ENCODE measurements at regions not wholly inside any gene's neighbourhood (a gene's known extent, or its start where the extent isn't known, plus 50 kb on each side); places are given as distances from the start of the nearest gene placed in this dataset.
"Not testable (repeated sequence)": the region's sequence is repeated elsewhere in the genome, so short reads cannot be mapped to it uniquely, and the experiment has no call there.

DNA sequence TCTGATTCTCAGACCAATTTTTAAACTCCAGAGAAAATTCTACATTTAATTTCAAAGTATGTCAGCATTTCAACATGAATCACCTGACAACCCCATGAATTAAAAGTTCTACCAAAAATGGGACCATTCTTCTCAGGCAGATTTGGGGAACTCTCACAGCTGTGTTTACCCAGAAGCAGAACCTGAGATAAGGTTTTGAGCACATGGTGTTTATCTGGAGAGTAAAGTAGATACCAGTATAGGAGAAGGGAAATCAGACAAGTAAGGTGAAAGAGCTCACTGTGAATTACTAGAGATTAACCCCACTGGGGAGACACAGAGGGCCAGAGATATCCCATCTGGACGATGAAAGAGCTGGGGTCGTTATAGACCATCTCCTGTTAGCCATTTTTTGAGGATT lies 729.1 kb downstream of the DNAH5 start:
- TF ChIP-seq, protein P1, sequence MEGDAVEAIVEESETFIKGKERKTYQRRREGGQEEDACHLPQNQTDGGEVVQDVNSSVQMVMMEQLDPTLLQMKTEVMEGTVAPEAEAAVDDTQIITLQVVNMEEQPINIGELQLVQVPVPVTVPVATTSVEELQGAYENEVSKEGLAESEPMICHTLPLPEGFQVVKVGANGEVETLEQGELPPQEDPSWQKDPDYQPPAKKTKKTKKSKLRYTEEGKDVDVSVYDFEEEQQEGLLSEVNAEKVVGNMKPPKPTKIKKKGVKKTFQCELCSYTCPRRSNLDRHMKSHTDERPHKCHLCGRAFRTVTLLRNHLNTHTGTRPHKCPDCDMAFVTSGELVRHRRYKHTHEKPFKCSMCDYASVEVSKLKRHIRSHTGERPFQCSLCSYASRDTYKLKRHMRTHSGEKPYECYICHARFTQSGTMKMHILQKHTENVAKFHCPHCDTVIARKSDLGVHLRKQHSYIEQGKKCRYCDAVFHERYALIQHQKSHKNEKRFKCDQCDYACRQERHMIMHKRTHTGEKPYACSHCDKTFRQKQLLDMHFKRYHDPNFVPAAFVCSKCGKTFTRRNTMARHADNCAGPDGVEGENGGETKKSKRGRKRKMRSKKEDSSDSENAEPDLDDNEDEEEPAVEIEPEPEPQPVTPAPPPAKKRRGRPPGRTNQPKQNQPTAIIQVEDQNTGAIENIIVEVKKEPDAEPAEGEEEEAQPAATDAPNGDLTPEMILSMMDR (IDR thresholded peaks at IDR 0.05; ENCODE audit: low read depth, low read length) = no peak
- TF ChIP-seq POLR2A (IDR thresholded peaks at IDR 0.05; ENCODE audit: extremely low read depth, insufficient read length) (no peak), MYC (IDR thresholded peaks at IDR 0.05; ENCODE audit: low read depth, low read length) (no peak)
- TF ChIP-seq, protein P2, sequence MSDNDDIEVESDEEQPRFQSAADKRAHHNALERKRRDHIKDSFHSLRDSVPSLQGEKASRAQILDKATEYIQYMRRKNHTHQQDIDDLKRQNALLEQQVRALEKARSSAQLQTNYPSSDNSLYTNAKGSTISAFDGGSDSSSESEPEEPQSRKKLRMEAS (IDR thresholded peaks at IDR 0.05; ENCODE audit: low read depth, low read length) = no peak
- no peak for DNase-seq (ENCODE audit: low read depth)
- no peak overlapping the region for H3K4me3 ChIP-seq (ENCODE audit: low read depth, low read length)

DNA sequence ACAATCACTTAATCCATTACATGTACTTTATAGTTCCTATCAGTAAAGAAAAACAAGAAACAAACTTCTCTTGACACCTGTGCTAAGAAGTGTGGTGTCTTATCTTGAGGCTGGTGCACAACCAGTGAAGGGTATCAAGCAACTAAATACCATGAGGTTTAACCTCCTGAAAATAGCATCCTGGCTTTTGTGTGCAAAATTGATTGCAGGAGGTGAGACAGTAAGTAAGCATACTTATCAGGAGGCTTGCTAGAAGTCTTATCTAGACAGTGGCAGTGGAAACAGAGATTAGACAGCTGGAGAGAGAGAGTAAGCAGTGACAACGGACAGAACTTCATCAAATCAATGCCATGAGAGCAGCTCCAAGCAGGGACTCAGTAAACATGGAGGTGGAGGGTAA lies 730.3 kb downstream of the DNAH5 start:
- TF ChIP-seq, protein P2 (IDR thresholded peaks at IDR 0.05; ENCODE audit: low read depth, low read length) = no peak
- TF ChIP-seq MYC (IDR thresholded peaks at IDR 0.05; ENCODE audit: low read depth, low read length) (no peak), POLR2A (IDR thresholded peaks at IDR 0.05; ENCODE audit: extremely low read depth, insufficient read length) (no peak)
- TF ChIP-seq, protein P1 (IDR thresholded peaks at IDR 0.05; ENCODE audit: low read depth, low read length) = no peak
- no peak overlapping the region for H3K4me3 ChIP-seq (ENCODE audit: low read depth, low read length)
- no peak for DNase-seq (ENCODE audit: low read depth)

DNA sequence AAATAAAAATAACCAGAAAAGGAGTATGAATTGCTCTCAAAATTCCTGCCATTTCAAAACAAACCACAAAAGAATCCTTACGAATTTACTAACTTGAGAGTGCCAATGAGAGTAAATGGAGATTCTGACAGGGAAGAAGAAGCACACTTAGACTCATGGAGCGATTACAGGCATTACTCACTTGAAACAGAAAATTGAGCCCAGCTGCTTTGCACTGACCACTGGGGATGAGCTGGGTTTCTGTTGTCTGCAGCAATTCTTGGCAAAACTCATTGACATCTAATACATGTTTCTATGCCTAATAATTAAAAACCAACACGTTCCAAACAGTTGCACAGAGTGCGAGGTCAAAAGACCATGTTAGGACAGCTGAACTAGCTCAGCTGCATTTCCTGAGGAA lies 731.6 kb downstream of the DNAH5 start:
- TF ChIP-seq MYC (IDR thresholded peaks at IDR 0.05; ENCODE audit: low read depth, low read length) = no peak
- TF ChIP-seq, protein P1 (IDR thresholded peaks at IDR 0.05; ENCODE audit: low read depth, low read length) = no peak
- no peak for TF ChIP-seq POLR2A (IDR thresholded peaks at IDR 0.05; ENCODE audit: extremely low read depth, insufficient read length)
- TF ChIP-seq, protein P2 (IDR thresholded peaks at IDR 0.05; ENCODE audit: low read depth, low read length) = no peak
- DNase-seq (ENCODE audit: low read depth) = no peak
- H3K4me3 ChIP-seq (ENCODE audit: low read depth, low read length) = no peak overlapping the region

DNA sequence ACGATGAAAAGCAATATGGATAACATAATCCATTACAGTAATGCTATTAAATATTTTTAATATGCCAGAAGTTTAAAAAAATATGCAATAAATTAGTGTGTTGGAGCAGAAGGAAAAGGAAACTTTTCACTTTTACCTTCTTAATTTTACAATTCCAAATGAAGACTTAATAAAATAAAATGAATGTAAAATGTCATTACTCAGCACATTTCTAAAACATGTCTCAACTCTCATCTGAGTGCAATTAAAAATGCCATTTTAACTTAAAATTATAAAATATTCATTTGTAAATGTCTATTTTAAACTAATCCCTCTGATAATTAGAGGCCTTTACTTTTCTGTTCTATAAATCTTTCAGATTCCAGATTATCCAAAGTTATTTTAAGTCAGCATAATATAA lies 733.4 kb downstream of the DNAH5 start:
- no peak for DNase-seq (ENCODE audit: low read depth)
- H3K4me3 ChIP-seq (ENCODE audit: low read depth, low read length) = no peak overlapping the region
- TF ChIP-seq, protein P1 (IDR thresholded peaks at IDR 0.05; ENCODE audit: low read depth, low read length) = no peak
- TF ChIP-seq MYC (IDR thresholded peaks at IDR 0.05; ENCODE audit: low read depth, low read length) (no peak), POLR2A (IDR thresholded peaks at IDR 0.05; ENCODE audit: extremely low read depth, insufficient read length) (no peak)
- TF ChIP-seq, protein P2 (IDR thresholded peaks at IDR 0.05; ENCODE audit: low read depth, low read length) = no peak

- no peak for TF ChIP-seq MYC (IDR thresholded peaks at IDR 0.05; ENCODE audit: low read depth, low read length)
- TF ChIP-seq, protein P1 (IDR thresholded peaks at IDR 0.05; ENCODE audit: low read depth, low read length) = no peak
- TF ChIP-seq POLR2A (IDR thresholded peaks at IDR 0.05; ENCODE audit: extremely low read depth, insufficient read length) = no peak
- TF ChIP-seq, protein P2 (IDR thresholded peaks at IDR 0.05; ENCODE audit: low read depth, low read length) = no peak
- H3K4me3 ChIP-seq (ENCODE audit: low read depth, low read length) = no peak overlapping the region
- DNase-seq (ENCODE audit: low read depth) = no peak
Measured at GRCh38 chr5:13207112-13207511, 737.4 kb downstream of the DNAH5 start.

- TF ChIP-seq MYC (IDR thresholded peaks at IDR 0.05; ENCODE audit: low read depth, low read length) (no peak), POLR2A (IDR thresholded peaks at IDR 0.05; ENCODE audit: extremely low read depth, insufficient read length) (no peak)
- TF ChIP-seq, protein P2 (IDR thresholded peaks at IDR 0.05; ENCODE audit: low read depth, low read length) = no peak
- TF ChIP-seq, protein P1 (IDR thresholded peaks at IDR 0.05; ENCODE audit: low read depth, low read length) = no peak
- DNase-seq (ENCODE audit: low read depth) = no peak
- H3K4me3 ChIP-seq (ENCODE audit: low read depth, low read length) = no peak overlapping the region
Measured at GRCh38 chr5:13201022-13201421, 743.5 kb downstream of the DNAH5 start.

DNA sequence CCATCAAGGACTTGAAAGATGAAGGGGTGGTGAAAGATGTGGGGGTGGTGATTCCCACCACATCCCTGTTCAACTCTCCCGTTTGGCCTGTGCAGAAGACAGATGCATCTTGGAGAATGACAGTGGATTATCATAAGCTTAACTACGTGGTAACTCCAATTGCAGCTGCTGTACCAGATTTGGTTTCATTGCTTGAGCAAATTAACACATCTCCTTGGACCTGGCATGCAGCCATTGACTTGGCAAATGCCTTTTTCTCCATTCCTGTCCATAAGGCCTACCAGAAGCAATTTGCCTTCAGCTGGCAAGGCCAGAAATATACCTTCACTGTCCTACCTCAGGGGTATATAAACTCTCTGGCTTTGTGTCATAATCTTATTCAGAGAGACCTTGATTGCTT lies 746.3 kb downstream of the DNAH5 start:
- DNase-seq (ENCODE audit: low read depth); H3K4me3 ChIP-seq (ENCODE audit: low read depth, low read length): not testable (repeated sequence)
